GM12878 (cell line): ENCODE measurements at regions not wholly inside any gene's neighbourhood (a gene's known extent, or its start where the extent isn't known, plus 50 kb on each side); places are given as distances from the start of the nearest gene placed in this dataset.
A peak's percentile ranks its signal among the peaks of the same experiment; 100 is the strongest.

ENCODE experiments used
- ATAC-seq: fragments of 200-7000 bp; cut with Tn5 transposase; 3 replicates; pipeline ENCODE4 v1.9.1; 2020; ENCODE audit warnings: mild to moderate bottlenecking, moderate library complexity
- BruUV-seq: library from RNA; stranded (reverse); fragments of 400-500 nt; replicated peaks from 2 replicates; lab custom pipeline; 2021; lab: Mats Ljungman, UMichigan
- CTCF ChIA-PET: fragments of 300-600 bp; sonication (Branson Sonifier 250); formaldehyde crosslinking; extraction: SDS; loops from one replicate; lab custom pipeline; 2021; ENCODE audit warnings: inconsistent platforms; lab: Yijun Ruan, JAX
- POLR2A ChIA-PET: fragments of 350-600 bp; formaldehyde crosslinking; extraction: SDS; loops from one replicate; lab custom pipeline; 2021; ENCODE audit warnings: inconsistent platforms; lab: Charles Lee
- RAD21 ChIA-PET: fragments of 300-600 bp; sonication (Branson Sonifier 250); formaldehyde crosslinking; loops from one replicate; lab custom pipeline; 2023; ENCODE audit warnings: antibody characterized with exemption; ENCODE audit not compliant: unreplicated experiment; lab: Charles Lee
- SMC1A ChIA-PET: fragments of 300-600 bp; sonication (Branson Sonifier 250); formaldehyde crosslinking; loops from one replicate; lab custom pipeline; 2023; ENCODE audit not compliant: unreplicated experiment, uncharacterized antibody; lab: Charles Lee
- DNase-seq: peaks from one replicate; pipeline ENCODE4 v3.0.0-alpha.2; 2011; ENCODE audit warnings: low read depth, low spot score
- FAIRE-seq: peaks from 3 replicates; lab custom pipeline; 2011; peaks lifted over from hg19 to GRCh38; lab: Jason Lieb, UNC
- H2AFZ ChIP-seq: 2 replicates; pipeline ENCODE4 v1.6.0; 2011; ENCODE audit warnings: low read depth, low read length, control low read depth; ENCODE audit not compliant: control insufficient read depth
- H3K27ac ChIP-seq: 2 replicates; pipeline ENCODE4 v1.5.1; 2011; ENCODE audit warnings: control low read depth; ENCODE audit not compliant: control insufficient read depth, insufficient read depth
- H3K27me3 ChIP-seq, 2 experiments: replicated peaks in 1 of 2; 2 replicates each; pipeline versions ENCODE4 v1.6.0 to v1.6.1; 2011; ENCODE audit warnings: low read length in 1 of 2; ENCODE audit not compliant: control insufficient read depth in 2 of 2, insufficient read depth in 2 of 2
- H3K36me3 ChIP-seq, 2 experiments: 2 replicates each; pipeline ENCODE4 v1.5.1; 2011; ENCODE audit warnings: low read length in 1 of 2; ENCODE audit not compliant: control insufficient read depth in 2 of 2, insufficient read depth in 2 of 2
- H3K4me1 ChIP-seq: 2 replicates; pipeline ENCODE4 v1.6.1; 2011; ENCODE audit warnings: mild to moderate bottlenecking, low read length, moderate library complexity, mixed read lengths; ENCODE audit not compliant: control insufficient read depth, insufficient read depth
- H3K4me2 ChIP-seq: 2 replicates; pipeline ENCODE4 v1.6.0; 2011; ENCODE audit warnings: control low read depth; ENCODE audit not compliant: control insufficient read depth, insufficient read depth
- H3K4me3 ChIP-seq: fragments of 200-600 bp; sonication (generic); 2 replicates; pipeline ENCODE4 v1.5.1; 2016
- H3K79me2 ChIP-seq: 2 replicates; pipeline ENCODE4 v1.6.0; 2011; ENCODE audit warnings: low read length; ENCODE audit not compliant: control insufficient read depth, insufficient read depth
- H3K9ac ChIP-seq: 2 replicates; pipeline ENCODE4 v1.8.0; 2011; ENCODE audit warnings: low read length, control low read depth, mixed read lengths; ENCODE audit not compliant: control insufficient read depth, insufficient read depth
- H3K9me3 ChIP-seq: replicated peaks from 3 replicates; pipeline ENCODE4 v1.5.1; 2011; ENCODE audit warnings: mild to moderate bottlenecking, low read length; ENCODE audit not compliant: control insufficient read depth, insufficient read depth
- H4K20me1 ChIP-seq: 2 replicates; pipeline ENCODE4 v1.6.0; 2011; ENCODE audit not compliant: control insufficient read depth, insufficient read depth
- CHD2 ChIP-seq: IDR thresholded peaks from 2 replicates; pipeline ENCODE4 v1.6.1; 2011; ENCODE audit warnings: low read depth, low read length, improper control_type of control experiment, borderline replicate concordance
- ESRRA ChIP-seq: IDR thresholded peaks from 2 replicates; pipeline ENCODE4 v1.6.1; 2012; ENCODE audit warnings: mild to moderate bottlenecking, low read length, improper control_type of control experiment
- EZH2 ChIP-seq: IDR thresholded peaks from 2 replicates; pipeline ENCODE4 v1.6.1; 2012; ENCODE audit warnings: low read depth, mild to moderate bottlenecking, control low read depth, inconsistent platforms, low read length, borderline replicate concordance; ENCODE audit not compliant: control insufficient read depth
- KAT2A ChIP-seq: conservative IDR thresholded peaks from 2 replicates; pipeline ENCODE4 v1.6.1; 2011; ENCODE audit warnings: low read depth, low read length; ENCODE audit not compliant: control insufficient read depth
- MXI1 ChIP-seq: fragments of 150-350 bp; IDR thresholded peaks from 2 replicates; pipeline ENCODE4 v1.6.1; 2011; ENCODE audit warnings: low read depth, mild to moderate bottlenecking, inconsistent platforms, low read length, improper control_type of control experiment
- MYB ChIP-seq: fragments of 150-350 bp; IDR thresholded peaks from 2 replicates; pipeline ENCODE4 v1.6.1; 2014; ENCODE audit warnings: mild to moderate bottlenecking, low read depth, low read length, borderline replicate concordance
- NFIC ChIP-seq: IDR thresholded peaks from 2 replicates; pipeline ENCODE4 v1.6.1; 2012; ENCODE audit warnings: low read depth, mild to moderate bottlenecking, inconsistent platforms, low read length, moderate library complexity
- SRF ChIP-seq, 2 experiments: IDR thresholded peaks; 2 replicates each; pipeline ENCODE4 v1.6.1; 2011; ENCODE audit warnings: low read depth in 2 of 2, low read length in 2 of 2, mild to moderate bottlenecking in 1 of 2, moderate library complexity in 1 of 2
- WRNIP1 ChIP-seq: IDR thresholded peaks from 2 replicates; pipeline ENCODE4 v1.6.1; 2011; ENCODE audit warnings: low read depth, low read length, improper control_type of control experiment, borderline replicate concordance
- ZNF622 ChIP-seq: fragments of 450-650 bp; IDR thresholded peaks from 2 replicates; pipeline ENCODE4 v1.6.1; 2017; ENCODE audit warnings: mild to moderate bottlenecking, inconsistent platforms
- WGBS: methylation state at CpG from one replicate; pipeline ENCODE4 v1.1.6; 2016; ENCODE audit warnings: low lambda C conversion rate; ENCODE audit not compliant: insufficient replicate concordance, insufficient coverage; ENCODE audit errors: missing lambda C conversion rate; 5-methylcytosine and 5-hydroxymethylcytosine counted together
- in situ Hi-C: fragments of 300-500 bp; cut with MboI; formaldehyde crosslinking; loops from 9 replicates; pipeline ENCODE4 v1.14.3; 2018; ENCODE audit warnings: mixed read lengths
- intact Hi-C: fragments of 100-400 bp; cut with micrococcal nuclease; formaldehyde crosslinking; loops from one replicate; pipeline ENCODE4 v1.14.2; 2022; ENCODE audit not compliant: unreplicated experiment
- TF ChIP-seq, protein P1 (sequence below): fragments of 450-650 bp; IDR thresholded peaks from 2 replicates; pipeline ENCODE4 v1.6.1; 2017; ENCODE audit warnings: antibody characterized with exemption, mild to moderate bottlenecking, moderate library complexity
- TF ChIP-seq, protein P2 (sequence below): fragments of 150-350 bp; IDR thresholded peaks from 2 replicates; pipeline ENCODE4 v1.6.1; 2016; ENCODE audit warnings: low read depth, low read length
- TF ChIP-seq, protein P3 (sequence below): fragments of 450-650 bp; IDR thresholded peaks from 2 replicates; pipeline ENCODE4 v1.6.1; 2014; ENCODE audit warnings: mild to moderate bottlenecking
- TF ChIP-seq, protein P4 (sequence below): fragments of 450-650 bp; IDR thresholded peaks from 2 replicates; pipeline ENCODE4 v1.6.1; 2017; ENCODE audit warnings: borderline replicate concordance

DNA sequence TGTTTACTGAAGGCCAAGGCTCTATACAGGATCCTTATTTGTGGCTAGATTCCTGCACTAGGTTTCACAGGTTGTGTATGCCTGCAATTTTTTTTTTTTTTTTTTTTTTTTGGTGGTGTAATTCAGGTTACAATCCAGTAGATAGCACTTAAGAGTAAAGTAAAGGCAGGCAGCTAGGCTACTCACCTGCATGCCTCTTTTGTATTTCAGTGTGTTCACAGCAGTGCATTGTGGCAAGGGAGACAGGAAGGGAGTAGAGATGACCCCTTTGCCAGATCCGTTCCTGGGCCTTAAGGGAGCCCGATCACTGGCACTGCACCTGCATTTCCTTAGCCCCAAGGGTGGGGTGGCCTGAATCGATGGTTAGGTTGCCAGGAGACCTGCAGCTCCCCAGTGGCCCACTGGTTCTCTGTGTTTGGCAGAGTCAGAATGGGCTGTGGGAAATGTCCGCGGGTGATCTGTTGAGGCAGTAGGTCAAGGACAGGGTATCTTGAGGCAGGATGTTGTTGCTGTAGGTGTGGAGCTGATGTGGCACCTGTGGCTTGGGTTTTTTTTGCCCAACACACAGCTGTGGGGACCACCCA, 374.9 kb upstream of the AADAT start (continued):
- TF ChIP-seq, protein P1, sequence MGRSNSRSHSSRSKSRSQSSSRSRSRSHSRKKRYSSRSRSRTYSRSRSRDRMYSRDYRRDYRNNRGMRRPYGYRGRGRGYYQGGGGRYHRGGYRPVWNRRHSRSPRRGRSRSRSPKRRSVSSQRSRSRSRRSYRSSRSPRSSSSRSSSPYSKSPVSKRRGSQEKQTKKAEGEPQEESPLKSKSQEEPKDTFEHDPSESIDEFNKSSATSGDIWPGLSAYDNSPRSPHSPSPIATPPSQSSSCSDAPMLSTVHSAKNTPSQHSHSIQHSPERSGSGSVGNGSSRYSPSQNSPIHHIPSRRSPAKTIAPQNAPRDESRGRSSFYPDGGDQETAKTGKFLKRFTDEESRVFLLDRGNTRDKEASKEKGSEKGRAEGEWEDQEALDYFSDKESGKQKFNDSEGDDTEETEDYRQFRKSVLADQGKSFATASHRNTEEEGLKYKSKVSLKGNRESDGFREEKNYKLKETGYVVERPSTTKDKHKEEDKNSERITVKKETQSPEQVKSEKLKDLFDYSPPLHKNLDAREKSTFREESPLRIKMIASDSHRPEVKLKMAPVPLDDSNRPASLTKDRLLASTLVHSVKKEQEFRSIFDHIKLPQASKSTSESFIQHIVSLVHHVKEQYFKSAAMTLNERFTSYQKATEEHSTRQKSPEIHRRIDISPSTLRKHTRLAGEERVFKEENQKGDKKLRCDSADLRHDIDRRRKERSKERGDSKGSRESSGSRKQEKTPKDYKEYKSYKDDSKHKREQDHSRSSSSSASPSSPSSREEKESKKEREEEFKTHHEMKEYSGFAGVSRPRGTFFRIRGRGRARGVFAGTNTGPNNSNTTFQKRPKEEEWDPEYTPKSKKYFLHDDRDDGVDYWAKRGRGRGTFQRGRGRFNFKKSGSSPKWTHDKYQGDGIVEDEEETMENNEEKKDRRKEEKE: no peak
- TF ChIP-seq, all 136 proteins: peak for 0

DNA sequence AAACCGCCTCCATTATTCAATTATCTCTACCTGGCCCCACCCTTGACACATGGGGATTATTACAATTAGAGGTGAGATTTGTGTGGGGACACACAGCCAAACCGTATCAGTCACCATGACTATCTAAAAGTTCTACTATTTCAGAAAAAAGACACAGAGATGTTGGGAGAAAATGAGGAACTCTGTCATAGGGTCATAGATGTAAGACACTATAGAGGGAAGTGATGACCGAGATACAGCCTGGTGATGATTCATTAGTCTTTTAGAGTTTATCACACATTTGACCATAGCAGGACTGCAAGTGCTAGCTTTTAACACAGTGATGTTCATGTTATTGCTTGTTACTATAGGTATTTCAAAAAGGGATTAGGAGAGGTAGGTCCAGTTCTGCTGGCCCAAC, 357.0 kb upstream of the AADAT start:
- Histone ChIP-seq H3K4me2 (no peak overlapping the region), H3K27ac (no peak overlapping the region), H3K9me3 (no peaks in the 10 kb centered on the region), H3K4me1 (no peaks in the 10 kb centered on the region), H3K36me3 (no peaks in the 10 kb centered on the region), H2AFZ (no peak overlapping the region), H3K4me3 (no peak overlapping the region), H3K79me2 (no peaks in the 10 kb centered on the region), H4K20me1 (no peaks in the 10 kb centered on the region), H3K27me3 (no peaks in the 10 kb centered on the region; a peak in 1 of 4 replicates), H3K9ac (no peak overlapping the region)
- BruUV-seq: no TSS peak
- CTCF ChIA-PET: no interaction called here
- in situ Hi-C loops (no loop called here), intact Hi-C loops (no loop called here)
- SMC1A ChIA-PET: no interaction called here
- POLR2A ChIA-PET: no interaction called here
- FAIRE-seq (no peak), DNase-seq (no peak), ATAC-seq (peak; percentile 49; the same call in 2 of the 3 replicates)
- WGBS: 30% methylated on average over 3 of the region's 3 CpGs
- RAD21 ChIA-PET: no interaction called here
- TF ChIP-seq ZNF622 (no peak), ESRRA (no peak), CHD2 (no peak), EZH2 (no peak), KAT2A (no peak), NFIC (no peak), MXI1 (no peak), WRNIP1 (no peak), SRF (IDR thresholded peaks at IDR 0.05; ENCODE audit: low read depth in 2 of 2, low read length in 2 of 2) (no peak), MYB (no peak)
- TF ChIP-seq, protein P2, sequence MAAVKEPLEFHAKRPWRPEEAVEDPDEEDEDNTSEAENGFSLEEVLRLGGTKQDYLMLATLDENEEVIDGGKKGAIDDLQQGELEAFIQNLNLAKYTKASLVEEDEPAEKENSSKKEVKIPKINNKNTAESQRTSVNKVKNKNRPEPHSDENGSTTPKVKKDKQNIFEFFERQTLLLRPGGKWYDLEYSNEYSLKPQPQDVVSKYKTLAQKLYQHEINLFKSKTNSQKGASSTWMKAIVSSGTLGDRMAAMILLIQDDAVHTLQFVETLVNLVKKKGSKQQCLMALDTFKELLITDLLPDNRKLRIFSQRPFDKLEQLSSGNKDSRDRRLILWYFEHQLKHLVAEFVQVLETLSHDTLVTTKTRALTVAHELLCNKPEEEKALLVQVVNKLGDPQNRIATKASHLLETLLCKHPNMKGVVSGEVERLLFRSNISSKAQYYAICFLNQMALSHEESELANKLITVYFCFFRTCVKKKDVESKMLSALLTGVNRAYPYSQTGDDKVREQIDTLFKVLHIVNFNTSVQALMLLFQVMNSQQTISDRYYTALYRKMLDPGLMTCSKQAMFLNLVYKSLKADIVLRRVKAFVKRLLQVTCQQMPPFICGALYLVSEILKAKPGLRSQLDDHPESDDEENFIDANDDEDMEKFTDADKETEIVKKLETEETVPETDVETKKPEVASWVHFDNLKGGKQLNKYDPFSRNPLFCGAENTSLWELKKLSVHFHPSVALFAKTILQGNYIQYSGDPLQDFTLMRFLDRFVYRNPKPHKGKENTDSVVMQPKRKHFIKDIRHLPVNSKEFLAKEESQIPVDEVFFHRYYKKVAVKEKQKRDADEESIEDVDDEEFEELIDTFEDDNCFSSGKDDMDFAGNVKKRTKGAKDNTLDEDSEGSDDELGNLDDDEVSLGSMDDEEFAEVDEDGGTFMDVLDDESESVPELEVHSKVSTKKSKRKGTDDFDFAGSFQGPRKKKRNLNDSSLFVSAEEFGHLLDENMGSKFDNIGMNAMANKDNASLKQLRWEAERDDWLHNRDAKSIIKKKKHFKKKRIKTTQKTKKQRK: no peak
- TF ChIP-seq, protein P3, sequence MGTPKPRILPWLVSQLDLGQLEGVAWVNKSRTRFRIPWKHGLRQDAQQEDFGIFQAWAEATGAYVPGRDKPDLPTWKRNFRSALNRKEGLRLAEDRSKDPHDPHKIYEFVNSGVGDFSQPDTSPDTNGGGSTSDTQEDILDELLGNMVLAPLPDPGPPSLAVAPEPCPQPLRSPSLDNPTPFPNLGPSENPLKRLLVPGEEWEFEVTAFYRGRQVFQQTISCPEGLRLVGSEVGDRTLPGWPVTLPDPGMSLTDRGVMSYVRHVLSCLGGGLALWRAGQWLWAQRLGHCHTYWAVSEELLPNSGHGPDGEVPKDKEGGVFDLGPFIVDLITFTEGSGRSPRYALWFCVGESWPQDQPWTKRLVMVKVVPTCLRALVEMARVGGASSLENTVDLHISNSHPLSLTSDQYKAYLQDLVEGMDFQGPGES: no peak
- TF ChIP-seq, protein P4, sequence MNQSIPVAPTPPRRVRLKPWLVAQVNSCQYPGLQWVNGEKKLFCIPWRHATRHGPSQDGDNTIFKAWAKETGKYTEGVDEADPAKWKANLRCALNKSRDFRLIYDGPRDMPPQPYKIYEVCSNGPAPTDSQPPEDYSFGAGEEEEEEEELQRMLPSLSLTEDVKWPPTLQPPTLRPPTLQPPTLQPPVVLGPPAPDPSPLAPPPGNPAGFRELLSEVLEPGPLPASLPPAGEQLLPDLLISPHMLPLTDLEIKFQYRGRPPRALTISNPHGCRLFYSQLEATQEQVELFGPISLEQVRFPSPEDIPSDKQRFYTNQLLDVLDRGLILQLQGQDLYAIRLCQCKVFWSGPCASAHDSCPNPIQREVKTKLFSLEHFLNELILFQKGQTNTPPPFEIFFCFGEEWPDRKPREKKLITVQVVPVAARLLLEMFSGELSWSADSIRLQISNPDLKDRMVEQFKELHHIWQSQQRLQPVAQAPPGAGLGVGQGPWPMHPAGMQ: no peak
